ENCODE measurements at regions not wholly inside any gene's neighbourhood (a gene's known extent, or its start where the extent isn't known, plus 50 kb on each side); places are given as distances from the start of the nearest gene placed in this dataset.
A peak's percentile ranks its signal among the peaks of the same experiment; 100 is the strongest.

GRCh38 chr14:101127224-101127623 is 223.7 kb upstream of the RTL1 start:
- no peak overlapping the region for H3K4me3 ChIP-seq (ENCODE audit: low read depth, low read length)
- no peaks in the 10 kb centered on the region for H3K27me3 ChIP-seq
- H3K4me1 ChIP-seq, result peaks cover 7% of the 10 kb centered on the region
- no peaks in the 10 kb centered on the region for H3K9me3 ChIP-seq
- DNase-seq, result peak; percentile 71
- H3K36me3 ChIP-seq, result no peaks in the 10 kb centered on the region
- no peak for TF ChIP-seq CTCF (IDR thresholded peaks at IDR 0.05; ENCODE audit: low read depth, low read length)

- no peak for TF ChIP-seq CTCF (IDR thresholded peaks at IDR 0.05; ENCODE audit: low read depth, low read length)
- peak; percentile 0 for DNase-seq
- Histone ChIP-seq H3K4me3 (ENCODE audit: low read depth, low read length) (no peak overlapping the region), H3K36me3 (no peaks in the 10 kb centered on the region), H3K27me3 (no peaks in the 10 kb centered on the region), H3K4me1 (peaks cover 7% of the 10 kb centered on the region), H3K9me3 (no peaks in the 10 kb centered on the region)
Observed at GRCh38 chr14:101128478-101129321, 225.2 kb upstream of the RTL1 start.

GRCh38 chr14:101129521-101130167 is 226.1 kb upstream of the RTL1 start:
- no peaks in the 10 kb centered on the region for H3K36me3 ChIP-seq
- no peak for TF ChIP-seq CTCF (IDR thresholded peaks at IDR 0.05; ENCODE audit: low read depth, low read length)
- H3K27me3 ChIP-seq, result no peaks in the 10 kb centered on the region
- DNase-seq, result no peak
- H3K9me3 ChIP-seq, result no peaks in the 10 kb centered on the region
- peaks cover 7% of the 10 kb centered on the region for H3K4me1 ChIP-seq
- no peak overlapping the region for H3K4me3 ChIP-seq (ENCODE audit: low read depth, low read length)

- Histone ChIP-seq H3K4me3 (ENCODE audit: low read depth, low read length) (no peak overlapping the region), H3K36me3 (no peaks in the 10 kb centered on the region), H3K4me1 (peaks cover 7% of the 10 kb centered on the region), H3K27me3 (no peaks in the 10 kb centered on the region), H3K9me3 (no peaks in the 10 kb centered on the region)
- no peak for DNase-seq
- no peak for TF ChIP-seq CTCF (IDR thresholded peaks at IDR 0.05; ENCODE audit: low read depth, low read length)
Observed at GRCh38 chr14:101130861-101131260, 227.3 kb upstream of the RTL1 start.

- DNase-seq, result peak; percentile 48
- peaks cover 9% of the 10 kb centered on the region for H3K4me1 ChIP-seq
Observed at GRCh38 chr14:101131451-101131916, 228.0 kb upstream of the RTL1 start.

More at GRCh38 chr14:101131451-101131916, 228.0 kb upstream of the RTL1 start:
- Histone ChIP-seq H3K4me3 (ENCODE audit: low read depth, low read length) (no peak overlapping the region), H3K9me3 (no peaks in the 10 kb centered on the region), H3K36me3 (no peaks in the 10 kb centered on the region), H3K27me3 (no peaks in the 10 kb centered on the region)
- no peak for TF ChIP-seq CTCF (IDR thresholded peaks at IDR 0.05; ENCODE audit: low read depth, low read length)

Measured in BE2C (cell line).